HFFc6 (cell line): ENCODE measurements at regions not wholly inside any gene's neighbourhood (a gene's known extent, or its start where the extent isn't known, plus 50 kb on each side); places are given as distances from the start of the nearest gene placed in this dataset.

Source experiments
- DNase-seq: peaks from one replicate; pipeline ENCODE4 v3.0.0-alpha.2; 2018
- H3K27ac Mint-ChIP-seq: 2 replicates; pipeline ENCODE4 v1.8.0; 2020; ENCODE audit warnings: mild to moderate bottlenecking, mixed read lengths
- H3K27me3 Mint-ChIP-seq: 2 replicates; pipeline ENCODE4 v1.8.0; 2021; ENCODE audit warnings: mild to moderate bottlenecking, moderate library complexity, mixed read lengths; ENCODE audit not compliant: insufficient read depth
- H3K36me3 Mint-ChIP-seq: 2 replicates; pipeline ENCODE4 v1.8.0; 2021; ENCODE audit warnings: low read depth, mixed read lengths
- H3K4me1 Mint-ChIP-seq: 2 replicates; pipeline ENCODE4 v1.8.0; 2020; ENCODE audit warnings: low read depth, mixed read lengths
- H3K4me3 Mint-ChIP-seq: 2 replicates; pipeline ENCODE4 v1.8.0; 2020; ENCODE audit warnings: mild to moderate bottlenecking, moderate library complexity, mixed read lengths
- H3K9me3 Mint-ChIP-seq: 2 replicates; pipeline ENCODE4 v1.8.0; 2020; ENCODE audit warnings: mild to moderate bottlenecking, mixed read lengths
- TF ChIP-seq, protein P1 (sequence below): fragments of 200-600 bp; sonication (generic); IDR thresholded peaks from 2 replicates; pipeline ENCODE4 v1.5.0; 2021; ENCODE audit warnings: antibody characterized with exemption, mild to moderate bottlenecking

DNA sequence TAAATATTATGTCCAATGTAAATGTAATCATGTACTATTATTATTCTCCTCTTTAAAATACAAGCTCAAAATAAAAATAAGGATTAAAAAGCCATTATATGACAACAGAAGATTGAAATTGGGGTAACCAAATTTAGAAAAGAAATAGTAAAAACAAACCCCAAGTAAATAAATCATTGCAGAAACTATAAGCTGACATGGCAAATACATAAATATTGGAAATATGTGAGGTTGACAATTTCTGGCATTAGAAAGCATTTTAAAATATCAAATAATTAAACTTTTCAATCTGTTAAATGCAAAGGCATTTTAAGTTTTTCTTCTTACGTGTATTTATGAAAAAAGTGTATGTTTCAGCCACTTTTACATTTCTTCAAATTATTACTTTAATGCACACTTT is 394.7 kb upstream of the DACH1 start:
- Mint-ChIP-seq H3K36me3 (no peaks in the 10 kb centered on the region; the same call in 1 of the 2 replicates), H3K4me1 (no peaks in the 10 kb centered on the region), H3K27ac (no peak overlapping the region), H3K4me3 (no peak overlapping the region), H3K9me3 (peaks cover 24% of the 10 kb centered on the region; the same call in 1 of the 2 replicates), H3K27me3 (no peaks in the 10 kb centered on the region)
- TF ChIP-seq, protein P1, sequence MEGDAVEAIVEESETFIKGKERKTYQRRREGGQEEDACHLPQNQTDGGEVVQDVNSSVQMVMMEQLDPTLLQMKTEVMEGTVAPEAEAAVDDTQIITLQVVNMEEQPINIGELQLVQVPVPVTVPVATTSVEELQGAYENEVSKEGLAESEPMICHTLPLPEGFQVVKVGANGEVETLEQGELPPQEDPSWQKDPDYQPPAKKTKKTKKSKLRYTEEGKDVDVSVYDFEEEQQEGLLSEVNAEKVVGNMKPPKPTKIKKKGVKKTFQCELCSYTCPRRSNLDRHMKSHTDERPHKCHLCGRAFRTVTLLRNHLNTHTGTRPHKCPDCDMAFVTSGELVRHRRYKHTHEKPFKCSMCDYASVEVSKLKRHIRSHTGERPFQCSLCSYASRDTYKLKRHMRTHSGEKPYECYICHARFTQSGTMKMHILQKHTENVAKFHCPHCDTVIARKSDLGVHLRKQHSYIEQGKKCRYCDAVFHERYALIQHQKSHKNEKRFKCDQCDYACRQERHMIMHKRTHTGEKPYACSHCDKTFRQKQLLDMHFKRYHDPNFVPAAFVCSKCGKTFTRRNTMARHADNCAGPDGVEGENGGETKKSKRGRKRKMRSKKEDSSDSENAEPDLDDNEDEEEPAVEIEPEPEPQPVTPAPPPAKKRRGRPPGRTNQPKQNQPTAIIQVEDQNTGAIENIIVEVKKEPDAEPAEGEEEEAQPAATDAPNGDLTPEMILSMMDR, result no peak
- DNase-seq, result no peak

DNA sequence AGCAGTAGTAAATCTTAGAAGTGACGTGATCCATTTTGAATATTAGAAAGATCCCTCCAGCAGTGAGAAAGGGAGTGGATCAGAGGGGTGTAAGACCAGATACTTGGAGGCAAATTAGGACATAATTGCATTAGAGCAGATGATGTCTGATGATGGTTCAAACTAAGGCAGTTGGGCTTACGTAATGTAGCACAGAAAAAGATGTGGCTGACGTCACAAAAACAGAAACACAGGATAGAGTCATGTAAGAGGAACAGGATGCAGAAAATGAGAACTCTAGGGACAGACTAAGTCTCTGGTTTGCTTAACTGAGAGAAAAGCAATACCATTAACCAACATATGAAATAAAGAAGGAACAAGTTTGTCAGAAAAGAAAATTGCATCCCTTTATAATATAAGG is 392.5 kb upstream of the DACH1 start:
- peaks cover 19% of the 10 kb centered on the region; the same call in 1 of the 2 replicates for H3K9me3 Mint-ChIP-seq
- DNase-seq, result no peak
- no peaks in the 10 kb centered on the region; the same call in 1 of the 2 replicates for H3K36me3 Mint-ChIP-seq
- H3K27ac Mint-ChIP-seq, result no peak overlapping the region
- H3K4me1 Mint-ChIP-seq, result no peaks in the 10 kb centered on the region
- H3K27me3 Mint-ChIP-seq, result no peaks in the 10 kb centered on the region
- TF ChIP-seq, protein P1, result no peak
- no peak overlapping the region for H3K4me3 Mint-ChIP-seq

DNA sequence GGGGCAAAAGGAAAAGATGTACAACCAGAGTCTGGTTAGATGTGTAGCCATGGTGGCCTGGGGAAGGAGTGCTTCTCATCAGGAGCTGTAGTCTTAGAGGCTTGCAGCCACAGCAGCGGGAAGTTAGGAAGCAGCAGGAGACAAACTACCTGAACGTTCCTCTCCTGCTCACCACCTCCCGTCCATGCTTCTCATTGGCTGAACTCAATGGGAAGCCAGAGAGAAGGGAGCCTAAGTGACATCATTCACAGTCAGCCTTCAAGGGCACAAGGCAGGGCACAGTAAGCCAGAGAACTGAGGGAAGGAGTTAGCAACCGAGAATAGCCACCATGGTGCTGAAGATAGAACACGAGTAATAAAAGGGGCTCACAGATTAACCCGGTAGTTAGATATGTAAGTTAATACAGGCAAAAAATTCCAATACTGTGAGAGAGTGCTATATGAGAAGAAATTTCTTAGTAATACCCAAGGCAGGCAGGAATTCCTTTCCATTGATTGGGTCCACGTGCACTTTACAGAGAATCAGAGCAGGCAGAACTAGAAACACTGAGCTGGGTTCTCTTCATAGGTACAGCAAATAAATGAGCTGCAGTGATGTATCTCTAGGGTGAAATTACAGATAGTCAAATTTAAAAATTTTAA is 391.5 kb upstream of the DACH1 start:
- peaks cover 19% of the 10 kb centered on the region; the same call in 1 of the 2 replicates for H3K9me3 Mint-ChIP-seq
- TF ChIP-seq, protein P1, result no peak
- H3K27ac Mint-ChIP-seq, result no peak overlapping the region
- no peaks in the 10 kb centered on the region for H3K4me1 Mint-ChIP-seq
- H3K27me3 Mint-ChIP-seq, result no peaks in the 10 kb centered on the region
- H3K4me3 Mint-ChIP-seq, result no peak overlapping the region
- DNase-seq, result no peak
- H3K36me3 Mint-ChIP-seq, result no peaks in the 10 kb centered on the region

DNA sequence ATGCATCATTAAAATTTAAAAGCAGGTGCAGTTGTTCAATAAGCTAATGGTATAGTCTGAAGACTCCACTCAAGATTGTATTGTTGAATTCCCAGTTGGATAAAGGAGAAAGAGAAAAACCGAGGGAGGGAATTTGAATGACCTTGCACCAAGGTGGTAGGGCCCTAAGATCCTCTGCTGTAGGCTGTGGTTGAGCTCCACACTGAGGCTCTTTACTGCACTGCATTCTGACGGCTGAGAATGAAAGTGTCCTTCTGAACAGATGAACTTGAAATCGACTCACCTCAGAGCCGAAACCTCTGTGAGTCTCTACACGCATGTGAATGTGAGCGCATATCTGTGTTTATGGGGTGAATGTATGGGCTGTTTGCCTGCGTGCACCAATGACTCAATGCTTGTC is 388.9 kb upstream of the DACH1 start:
- Mint-ChIP-seq H3K27ac (no peak overlapping the region), H3K4me1 (no peaks in the 10 kb centered on the region), H3K36me3 (no peaks in the 10 kb centered on the region), H3K4me3 (peak overlapping the region; percentile 66; the same call in 1 of the 2 replicates), H3K27me3 (no peaks in the 10 kb centered on the region), H3K9me3 (peaks cover 16% of the 10 kb centered on the region; the same call in 1 of the 2 replicates)
- DNase-seq, result peak; percentile 3
- TF ChIP-seq, protein P1, result peak; percentile 44; the same call in 1 of the 2 replicates

DNA sequence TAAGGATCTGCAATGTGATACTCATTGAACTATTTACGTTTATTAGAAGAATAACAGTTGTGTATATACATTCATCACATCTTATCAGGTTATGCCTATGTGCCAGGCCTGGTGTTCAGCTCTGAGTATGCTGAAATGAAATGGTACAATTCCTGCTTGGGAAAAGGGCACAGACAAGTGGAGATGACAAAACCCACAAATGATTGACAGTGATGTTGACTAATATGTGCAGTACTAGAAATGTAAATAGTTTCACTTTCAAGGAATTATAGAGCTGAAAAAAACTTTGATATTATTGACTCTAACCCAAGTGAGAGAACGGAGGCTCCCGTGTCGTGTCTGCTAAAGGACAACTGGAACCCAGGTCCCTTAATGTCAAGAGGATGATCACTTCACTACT is 386.8 kb upstream of the DACH1 start:
- Mint-ChIP-seq H3K27ac (no peak overlapping the region), H3K36me3 (no peaks in the 10 kb centered on the region), H3K9me3 (peaks cover 16% of the 10 kb centered on the region; the same call in 1 of the 2 replicates), H3K27me3 (no peaks in the 10 kb centered on the region), H3K4me3 (no peak overlapping the region), H3K4me1 (no peaks in the 10 kb centered on the region)
- no peak for DNase-seq
- TF ChIP-seq, protein P1, result no peak
